ENCODE measurements at regions not wholly inside any gene's neighbourhood (a gene's known extent, or its start where the extent isn't known, plus 50 kb on each side); places are given as distances from the start of the nearest gene placed in this dataset.

DNA sequence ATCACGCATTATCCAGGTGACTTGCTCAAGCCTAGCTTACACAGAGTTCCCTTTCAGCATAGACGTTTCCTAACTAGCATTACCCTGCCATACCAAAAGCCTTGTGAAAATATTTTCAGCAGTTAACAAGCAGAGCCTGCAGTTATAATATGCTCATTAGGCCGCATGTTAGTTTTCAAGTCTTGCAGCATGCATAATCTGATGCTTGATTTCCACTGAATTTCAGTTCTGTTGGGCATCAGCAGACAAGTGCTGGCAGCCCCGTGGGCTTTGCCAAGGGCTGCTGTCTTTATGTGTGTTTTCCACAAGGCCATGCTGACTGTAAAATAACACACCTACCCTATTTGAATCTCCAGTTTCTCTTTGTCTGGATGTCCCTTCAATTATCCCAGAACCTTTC, 491.0 kb upstream of the WWC1 start:
- DNase-seq, result no peak

DNA sequence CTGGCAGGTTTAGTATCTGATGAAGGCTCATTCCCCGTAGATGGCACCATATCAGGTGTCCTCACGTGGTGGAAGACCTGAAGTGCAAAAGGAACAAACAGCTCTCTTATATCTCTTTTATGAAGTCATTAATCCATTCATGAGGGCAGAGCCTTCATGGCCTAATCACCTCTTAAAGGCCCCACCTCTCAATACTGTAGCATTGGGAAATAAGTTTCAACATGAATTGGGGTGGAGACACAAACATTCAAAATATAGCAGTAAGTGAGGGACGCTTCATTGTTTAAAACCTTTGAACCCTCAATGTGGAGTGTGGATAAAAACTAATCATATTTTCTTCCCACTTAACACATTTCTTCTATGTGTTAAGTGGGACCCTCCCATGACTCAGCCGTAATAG, 489.4 kb upstream of the WWC1 start:
- DNase-seq, result no peak

GRCh38 chr5:167802755-167803431, 488.6 kb upstream of the WWC1 start:
- no peak for DNase-seq

GRCh38 chr5:167804512-167805220, 486.8 kb upstream of the WWC1 start:
- no peak for DNase-seq

DNA sequence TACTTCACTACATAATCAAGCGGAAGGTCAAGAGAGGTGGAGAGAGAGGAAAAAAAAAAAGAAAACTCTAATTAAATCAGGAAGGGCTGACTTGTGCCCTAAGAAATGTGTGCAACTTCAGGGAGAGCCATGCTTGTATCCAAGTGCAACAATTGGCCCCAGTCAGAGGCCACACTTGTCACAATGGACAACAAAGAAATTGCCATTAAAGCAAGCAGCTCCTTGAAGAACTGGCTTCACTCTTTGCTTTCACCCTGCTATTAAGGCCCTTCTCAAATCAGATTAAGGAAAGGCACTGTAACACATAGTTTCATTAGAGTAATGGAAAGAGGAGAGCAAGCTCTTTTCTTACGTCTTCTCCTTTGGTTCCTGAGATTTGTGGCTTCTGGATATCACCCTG, 480.9 kb upstream of the WWC1 start:
- no peak for DNase-seq

DNA sequence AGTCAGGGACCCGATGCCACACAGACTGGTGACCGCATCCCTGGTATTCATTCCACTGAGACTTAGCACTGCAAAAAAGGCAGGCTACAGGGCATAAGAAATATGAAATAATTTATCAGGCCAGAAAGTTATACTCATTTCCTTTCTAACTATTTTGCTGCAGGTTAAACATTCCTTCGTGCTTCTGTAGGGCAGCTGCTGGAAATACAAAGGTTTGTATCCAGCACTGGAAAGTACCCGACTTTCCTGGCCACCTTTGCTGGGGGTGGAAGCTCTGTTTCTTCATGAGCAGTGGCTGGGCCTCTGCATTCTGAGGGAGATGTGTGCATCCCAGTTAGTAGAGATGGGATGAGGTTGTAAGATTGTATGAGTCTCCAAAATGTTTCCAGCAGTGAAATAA, 478.6 kb upstream of the WWC1 start:
- DNase-seq, result no peak

DNA sequence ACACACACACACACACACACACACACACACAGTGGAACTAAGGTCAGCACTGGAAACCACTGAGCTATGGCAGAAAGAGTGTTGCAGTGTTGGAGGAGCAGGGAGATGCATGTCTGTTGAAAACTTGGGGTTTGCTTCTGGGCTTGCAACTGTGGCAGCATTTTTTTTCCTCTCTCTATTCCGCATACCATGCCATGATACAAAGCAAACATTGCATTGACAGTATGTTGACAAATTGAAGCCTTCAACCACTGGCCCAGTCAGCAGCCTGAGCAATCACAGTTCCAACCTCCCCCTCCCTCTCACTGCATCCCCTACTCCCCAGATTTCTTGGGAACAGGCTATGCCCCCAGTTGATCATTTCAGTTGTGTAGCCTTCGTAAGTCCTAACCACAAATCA, 478.1 kb upstream of the WWC1 start:
- DNase-seq, result no peak

DNA sequence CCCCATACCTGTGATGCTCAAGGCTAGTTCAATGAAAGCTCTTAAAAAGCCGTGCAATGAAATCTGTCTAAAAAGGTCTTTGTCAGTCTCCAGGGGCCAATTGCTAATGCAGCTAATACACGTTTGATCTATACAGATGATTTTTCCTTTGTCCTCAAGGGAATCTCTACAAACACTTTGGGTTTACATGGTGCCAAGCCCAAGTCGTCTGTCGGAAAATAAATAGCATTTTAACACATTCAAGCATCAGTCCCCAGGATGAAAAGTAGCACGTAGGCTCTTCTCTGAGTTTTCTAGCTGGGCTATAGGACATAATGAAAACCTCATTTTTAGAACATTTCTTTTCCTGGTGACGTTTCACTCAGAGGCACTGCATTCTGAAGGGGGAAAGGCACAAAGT, 477.4 kb upstream of the WWC1 start:
- DNase-seq, result no peak

DNA sequence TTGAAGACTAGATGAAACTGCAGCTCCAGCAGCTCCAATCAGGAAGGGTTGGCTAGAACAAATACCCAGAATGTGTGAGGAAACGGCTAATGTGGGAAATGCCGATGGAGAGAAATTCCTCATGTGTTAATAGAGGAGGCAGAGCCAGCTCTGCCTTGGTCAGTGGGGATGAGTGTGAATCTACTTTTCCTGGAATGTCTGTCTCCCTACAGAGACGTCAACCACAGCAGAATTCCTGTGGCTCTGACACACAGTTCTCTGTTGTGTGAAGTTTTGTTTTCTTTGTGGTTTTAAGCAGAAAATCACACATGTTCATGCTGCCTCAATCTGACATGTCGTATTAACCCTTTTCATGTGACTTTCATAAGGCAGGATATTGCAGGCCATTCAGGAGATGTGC, 476.6 kb upstream of the WWC1 start:
- no peak for DNase-seq

- no peak for DNase-seq
These were observed 475.1 kb upstream of the WWC1 start for GRCh38 chr5:167816354-167816753.

DNA sequence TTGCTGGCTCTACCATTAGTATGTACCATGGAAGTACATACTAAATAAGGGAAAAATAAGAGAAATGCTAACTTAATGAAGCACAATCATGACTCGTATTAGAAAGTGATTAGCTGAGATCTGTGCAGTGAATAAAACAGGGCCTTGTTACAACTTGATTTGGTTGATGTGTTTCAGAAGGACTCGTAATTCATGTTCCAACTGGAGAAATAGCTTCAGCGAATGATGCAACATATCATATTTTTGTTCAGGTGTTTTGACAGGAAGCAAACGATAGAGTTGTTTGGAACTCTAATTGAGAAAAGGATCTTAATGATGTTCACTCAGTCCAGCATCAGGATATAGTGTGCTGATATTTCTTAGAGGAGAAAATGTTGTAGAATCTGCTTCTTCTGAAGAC, 474.6 kb upstream of the WWC1 start:
- DNase-seq, result no peak

GRCh38 chr5:167819406-167819805, 472.0 kb upstream of the WWC1 start:
- no peak for DNase-seq

GRCh38 chr5:167820101-167820990, 471.1 kb upstream of the WWC1 start:
- DNase-seq, result no peak

GRCh38 chr5:167821151-167821550, 470.3 kb upstream of the WWC1 start:
- DNase-seq, result no peak

DNA sequence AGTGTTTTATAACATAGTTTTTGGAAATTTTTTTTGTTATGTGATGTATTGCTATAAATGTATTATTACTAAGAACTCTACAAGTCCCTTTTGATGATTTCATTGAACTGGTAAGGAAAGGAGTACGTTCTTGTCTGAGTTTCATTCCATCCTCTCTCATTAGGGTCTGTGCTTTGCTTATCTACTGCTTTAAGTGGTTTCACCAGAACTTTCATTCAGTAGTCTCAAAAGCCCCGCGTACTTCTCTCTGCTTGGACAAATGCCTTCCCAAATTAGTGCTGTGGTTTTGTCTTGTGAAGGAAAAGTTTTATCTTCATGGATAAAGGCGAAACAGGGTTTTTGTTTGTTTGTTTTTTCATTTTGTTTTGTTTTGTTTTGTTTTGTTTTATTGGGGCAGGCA, 469.8 kb upstream of the WWC1 start:
- DNase-seq, result no peak

DNA sequence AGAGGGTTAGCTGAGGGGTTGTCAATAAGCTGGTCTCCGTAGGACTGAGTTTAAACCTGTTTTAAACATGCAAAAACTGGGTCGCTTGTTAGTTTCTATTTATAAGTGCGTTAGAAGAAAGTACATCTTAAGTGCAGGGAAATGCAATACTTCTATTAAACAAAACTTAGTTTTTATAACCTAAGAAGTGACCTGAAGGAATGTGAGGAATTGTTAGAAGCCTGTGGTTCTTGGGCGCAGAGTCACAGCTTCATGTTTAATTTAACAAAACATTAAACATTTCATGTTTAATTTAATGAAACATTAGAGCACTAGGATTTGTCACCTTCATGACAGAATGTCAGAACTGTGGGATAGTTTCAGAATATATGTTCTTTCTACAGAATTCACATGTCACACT, 469.2 kb upstream of the WWC1 start:
- no peak for DNase-seq

- no peak for DNase-seq
These were observed 468.0 kb upstream of the WWC1 start for GRCh38 chr5:167823405-167823804.

DNA sequence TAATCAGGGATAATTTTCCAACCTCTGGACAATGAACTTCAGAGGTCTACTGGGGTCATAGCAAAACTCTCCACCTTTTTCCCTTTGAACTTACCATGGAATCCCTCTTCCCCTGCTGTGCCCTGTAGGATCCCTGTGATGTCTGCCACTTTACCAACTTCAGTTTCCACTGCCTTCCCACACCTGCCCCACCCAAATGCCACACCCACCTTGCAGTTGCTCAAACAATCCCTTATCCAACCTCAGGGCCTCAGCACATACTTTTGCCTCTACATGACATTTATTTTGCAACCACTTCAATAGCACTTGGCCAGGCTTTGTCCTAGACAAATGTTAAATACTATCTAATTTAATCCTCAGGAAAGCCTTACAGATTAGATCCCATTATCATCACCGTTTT, 463.7 kb upstream of the WWC1 start:
- no peak for DNase-seq

- no peak for DNase-seq
These were observed 459.5 kb upstream of the WWC1 start for GRCh38 chr5:167831754-167832504.

GRCh38 chr5:167832609-167833008, 458.8 kb upstream of the WWC1 start:
- no peak for DNase-seq

- DNase-seq, result no peak
These were observed 458.0 kb upstream of the WWC1 start for GRCh38 chr5:167833456-167833855.

- DNase-seq, result no peak
These were observed 456.3 kb upstream of the WWC1 start for GRCh38 chr5:167835146-167835545.

GRCh38 chr5:167837127-167837526, 454.3 kb upstream of the WWC1 start:
- DNase-seq, result no peak

All from T-helper 9 cell (primary cell).